ENCODE measurements at regions not wholly inside any gene's neighbourhood (a gene's known extent, or its start where the extent isn't known, plus 50 kb on each side); places are given as distances from the start of the nearest gene placed in this dataset.

DNA sequence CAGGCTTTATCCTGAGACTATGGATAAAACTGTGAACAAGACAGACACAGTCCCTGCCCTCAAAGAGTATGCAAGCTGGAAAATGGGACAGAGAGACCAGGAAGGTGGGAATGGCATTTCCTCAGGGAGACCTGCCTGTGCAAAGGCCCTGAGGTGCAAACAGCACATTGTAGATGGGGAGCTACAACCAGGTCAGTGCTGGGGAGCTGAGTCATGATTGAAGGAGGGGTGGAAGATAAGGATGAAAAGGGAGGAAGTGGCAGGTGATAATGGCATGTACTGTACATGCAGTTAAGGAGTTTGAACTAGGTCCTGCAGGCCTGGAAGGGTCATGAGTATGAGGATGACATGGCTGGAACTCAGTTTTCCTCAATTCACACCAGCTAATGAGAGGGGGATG, 75.5 kb upstream of the BOD1 start:
- TF ChIP-seq, protein P1, sequence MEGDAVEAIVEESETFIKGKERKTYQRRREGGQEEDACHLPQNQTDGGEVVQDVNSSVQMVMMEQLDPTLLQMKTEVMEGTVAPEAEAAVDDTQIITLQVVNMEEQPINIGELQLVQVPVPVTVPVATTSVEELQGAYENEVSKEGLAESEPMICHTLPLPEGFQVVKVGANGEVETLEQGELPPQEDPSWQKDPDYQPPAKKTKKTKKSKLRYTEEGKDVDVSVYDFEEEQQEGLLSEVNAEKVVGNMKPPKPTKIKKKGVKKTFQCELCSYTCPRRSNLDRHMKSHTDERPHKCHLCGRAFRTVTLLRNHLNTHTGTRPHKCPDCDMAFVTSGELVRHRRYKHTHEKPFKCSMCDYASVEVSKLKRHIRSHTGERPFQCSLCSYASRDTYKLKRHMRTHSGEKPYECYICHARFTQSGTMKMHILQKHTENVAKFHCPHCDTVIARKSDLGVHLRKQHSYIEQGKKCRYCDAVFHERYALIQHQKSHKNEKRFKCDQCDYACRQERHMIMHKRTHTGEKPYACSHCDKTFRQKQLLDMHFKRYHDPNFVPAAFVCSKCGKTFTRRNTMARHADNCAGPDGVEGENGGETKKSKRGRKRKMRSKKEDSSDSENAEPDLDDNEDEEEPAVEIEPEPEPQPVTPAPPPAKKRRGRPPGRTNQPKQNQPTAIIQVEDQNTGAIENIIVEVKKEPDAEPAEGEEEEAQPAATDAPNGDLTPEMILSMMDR (IDR thresholded peaks at IDR 0.05): no peak
- no peak for TF ChIP-seq POLR2A (IDR thresholded peaks at IDR 0.05)

All from body of pancreas (tissue), 4 donors.